ENCODE measurements at regions not wholly inside any gene's neighbourhood (a gene's known extent, or its start where the extent isn't known, plus 50 kb on each side); places are given as distances from the start of the nearest gene placed in this dataset.

GRCh38 chr9:80552931-80553330, 981.2 kb downstream of the TLE4 start (continued):
- no peak for TF ChIP-seq ZNF646 (CRISPR knock-in tag; IDR thresholded peaks at IDR 0.05)
- TF ChIP-seq GFI1 (CRISPR knock-in tag; IDR thresholded peaks at IDR 0.05; ENCODE audit: borderline replicate concordance) = no peak
- TF ChIP-seq IRX3 (CRISPR knock-in tag; IDR thresholded peaks at IDR 0.05; ENCODE audit: borderline replicate concordance, low read depth) = no peak
- no peak for TF ChIP-seq ZNF746 (CRISPR knock-in tag; IDR thresholded peaks at IDR 0.05)
- no peak for TF ChIP-seq SIN3A (IDR thresholded peaks at IDR 0.05; ENCODE audit: borderline replicate concordance, low read depth, low read length)
- TF ChIP-seq ATF6 (CRISPR knock-in tag; conservative IDR thresholded peaks at IDR 0.05) = no peak
